ENCODE measurements at regions not wholly inside any gene's neighbourhood (a gene's known extent, or its start where the extent isn't known, plus 50 kb on each side); places are given as distances from the start of the nearest gene placed in this dataset.

- no peaks in the 10 kb centered on the region for H3K36me3 ChIP-seq
- ATAC-seq (peak; percentile 57 to 100 (median 92)), DNase-seq (no peak)
- no peak overlapping the region for H3K4me3 ChIP-seq
- WGBS (ENCODE audit: insufficient coverage, low coverage, low lambda C conversion rate, missing lambda C conversion rate): 0% methylated on average over 1 of the region's 1 CpG
- TF ChIP-seq POLR2A (IDR thresholded peaks at IDR 0.05) (no peak), CTCF (IDR thresholded peaks at IDR 0.05) (no peak)
- intact Hi-C loops (cut with DNase I): no loop called here
- peaks cover 0 to 10% (median 4%) of the 10 kb centered on the region in 4 donors for H3K4me1 ChIP-seq
- H3K9me3 ChIP-seq: no peaks in the 10 kb centered on the region
- H3K27me3 ChIP-seq: no peaks in the 10 kb centered on the region
- no peak overlapping the region for H3K27ac ChIP-seq
These were observed 1225.9 kb upstream of the MAP3K7 start for GRCh38 chr6:91812596-91813274.

GRCh38 chr6:91804981-91805380 is 1218.1 kb upstream of the MAP3K7 start:
- Histone ChIP-seq H3K36me3 (no peaks in the 10 kb centered on the region), H3K4me1 (no peaks in the 10 kb centered on the region), H3K9me3 (no peaks in the 10 kb centered on the region), H3K27ac (no peak overlapping the region), H3K27me3 (no peaks in the 10 kb centered on the region), H3K4me3 (no peak overlapping the region)
- TF ChIP-seq CTCF (IDR thresholded peaks at IDR 0.05): no peak
- TF ChIP-seq POLR2A (IDR thresholded peaks at IDR 0.05): no peak
- intact Hi-C loops (cut with DNase I): no loop called here
- DNase-seq (no peak), ATAC-seq (no peak)
- WGBS (ENCODE audit: insufficient coverage, low coverage, low lambda C conversion rate, missing lambda C conversion rate): 70% methylated on average over 3 of the region's 3 CpGs

- no peak overlapping the region for H3K4me3 ChIP-seq
- no peak overlapping the region for H3K27ac ChIP-seq
- H3K9me3 ChIP-seq: no peaks in the 10 kb centered on the region
- H3K4me1 ChIP-seq: no peaks in the 10 kb centered on the region
- ATAC-seq (no peak), DNase-seq (no peak)
- no peaks in the 10 kb centered on the region for H3K36me3 ChIP-seq
- H3K27me3 ChIP-seq: no peaks in the 10 kb centered on the region
- WGBS (ENCODE audit: insufficient coverage, low coverage, low lambda C conversion rate, missing lambda C conversion rate): 93% methylated on average over 1 of the region's 1 CpG
- intact Hi-C loops (cut with DNase I): no loop called here
- TF ChIP-seq POLR2A (IDR thresholded peaks at IDR 0.05) (no peak), CTCF (IDR thresholded peaks at IDR 0.05) (no peak)
These were observed 1215.6 kb upstream of the MAP3K7 start for GRCh38 chr6:91802431-91802830.

GRCh38 chr6:91796603-91797002 is 1209.7 kb upstream of the MAP3K7 start:
- Histone ChIP-seq H3K4me1 (no peaks in the 10 kb centered on the region), H3K27ac (no peak overlapping the region), H3K9me3 (no peaks in the 10 kb centered on the region), H3K4me3 (no peak overlapping the region), H3K27me3 (no peaks in the 10 kb centered on the region), H3K36me3 (no peaks in the 10 kb centered on the region)
- intact Hi-C loops (cut with DNase I): no loop called here
- DNase-seq (no peak), ATAC-seq (no peak)
- WGBS (ENCODE audit: insufficient coverage, low coverage, low lambda C conversion rate, missing lambda C conversion rate): 64% methylated on average over 1 of the region's 1 CpG
- no peak for TF ChIP-seq CTCF (IDR thresholded peaks at IDR 0.05)
- no peak for TF ChIP-seq POLR2A (IDR thresholded peaks at IDR 0.05)
